Keratinocyte (primary cell): ENCODE measurements at regions not wholly inside any gene's neighbourhood (a gene's known extent, or its start where the extent isn't known, plus 50 kb on each side); places are given as distances from the start of the nearest gene placed in this dataset.
"Not testable (repeated sequence)": the region's sequence is repeated elsewhere in the genome, so short reads cannot be mapped to it uniquely, and the experiment has no call there.

Source experiments
- EZH2 ChIP-seq: IDR thresholded peaks from one replicate; pipeline ENCODE4 v1.6.1; 2012; ENCODE audit warnings: inconsistent platforms, mild to moderate bottlenecking, low read length, moderate library complexity
- TF ChIP-seq, protein P1 (sequence below), 3 experiments: IDR thresholded peaks in 1 of 3; conservative IDR thresholded peaks in 1 of 3; optimal IDR thresholded peaks in 1 of 3; 2 replicates in 2 of 3; 3 replicates in 1 of 3; pipeline versions ENCODE3 to v1.5.1; 2011; ENCODE audit warnings: low read length in 3 of 3, mild to moderate bottlenecking in 3 of 3, moderate library complexity in 2 of 3, control low read depth in 1 of 3, inconsistent platforms in 1 of 3; ENCODE audit not compliant: insufficient read depth in 2 of 3; ENCODE audit errors: extremely low read depth in 1 of 3

DNA sequence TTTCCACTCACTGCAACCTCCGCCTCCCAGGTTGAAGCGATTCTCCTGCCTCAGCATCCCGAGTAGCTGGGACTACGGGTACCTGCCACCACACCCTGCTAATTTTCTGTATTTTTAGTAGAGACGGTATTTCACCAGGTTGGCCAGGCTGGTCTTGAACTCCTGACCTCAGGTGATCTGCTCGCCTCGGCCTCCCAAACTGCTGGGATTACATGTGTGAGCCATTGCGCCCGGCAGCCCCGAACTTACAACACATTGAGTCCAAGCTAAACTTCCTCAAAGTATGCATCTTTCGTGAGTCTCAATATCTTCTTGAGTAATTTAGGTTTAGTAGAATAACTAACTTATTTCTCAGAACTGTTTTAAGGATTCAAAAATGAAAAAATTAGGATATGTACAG is 447.2 kb downstream of the EPHA5 start:
- TF ChIP-seq, protein P1, sequence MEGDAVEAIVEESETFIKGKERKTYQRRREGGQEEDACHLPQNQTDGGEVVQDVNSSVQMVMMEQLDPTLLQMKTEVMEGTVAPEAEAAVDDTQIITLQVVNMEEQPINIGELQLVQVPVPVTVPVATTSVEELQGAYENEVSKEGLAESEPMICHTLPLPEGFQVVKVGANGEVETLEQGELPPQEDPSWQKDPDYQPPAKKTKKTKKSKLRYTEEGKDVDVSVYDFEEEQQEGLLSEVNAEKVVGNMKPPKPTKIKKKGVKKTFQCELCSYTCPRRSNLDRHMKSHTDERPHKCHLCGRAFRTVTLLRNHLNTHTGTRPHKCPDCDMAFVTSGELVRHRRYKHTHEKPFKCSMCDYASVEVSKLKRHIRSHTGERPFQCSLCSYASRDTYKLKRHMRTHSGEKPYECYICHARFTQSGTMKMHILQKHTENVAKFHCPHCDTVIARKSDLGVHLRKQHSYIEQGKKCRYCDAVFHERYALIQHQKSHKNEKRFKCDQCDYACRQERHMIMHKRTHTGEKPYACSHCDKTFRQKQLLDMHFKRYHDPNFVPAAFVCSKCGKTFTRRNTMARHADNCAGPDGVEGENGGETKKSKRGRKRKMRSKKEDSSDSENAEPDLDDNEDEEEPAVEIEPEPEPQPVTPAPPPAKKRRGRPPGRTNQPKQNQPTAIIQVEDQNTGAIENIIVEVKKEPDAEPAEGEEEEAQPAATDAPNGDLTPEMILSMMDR (optimal IDR thresholded peaks at IDR 0.05 in 1 of 3, IDR thresholded peaks at IDR 0.05 in 1 of 3, conservative IDR thresholded peaks at IDR 0.05 in 1 of 3; ENCODE audit: extremely low read depth in 1 of 3, insufficient read depth in 2 of 3, low read length in 3 of 3): not testable (repeated sequence)
- TF ChIP-seq EZH2: not testable (repeated sequence)
